NCI-H526 treated with DMSO at 0.1 percent for 48 hours (cell line): ENCODE measurements at regions not wholly inside any gene's neighbourhood (a gene's known extent, or its start where the extent isn't known, plus 50 kb on each side); places are given as distances from the start of the nearest gene placed in this dataset.

Experiments used
- DNase-seq: peaks from one replicate; lab custom pipeline; 2025; lab: John Stamatoyannopoulos, UW

DNA sequence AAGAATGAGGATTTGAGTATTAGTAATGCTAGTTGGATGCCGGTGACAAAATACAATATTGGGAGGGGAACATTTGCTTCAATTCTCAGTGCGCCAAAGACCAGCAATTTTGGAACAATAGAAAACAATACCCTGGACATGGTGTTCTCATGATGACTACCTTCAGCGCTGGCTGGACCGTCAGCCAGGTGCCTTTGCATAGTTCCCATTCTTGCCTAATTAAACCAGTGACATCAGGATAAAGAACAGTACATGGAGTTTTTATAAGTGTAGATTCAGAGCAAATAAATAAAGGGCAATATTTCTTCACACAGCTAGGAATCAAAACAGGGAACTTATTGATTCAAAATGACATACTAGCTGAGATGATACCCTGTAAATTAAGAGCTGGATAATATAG is 404.8 kb upstream of the RORA start:
- no peak for DNase-seq

DNA sequence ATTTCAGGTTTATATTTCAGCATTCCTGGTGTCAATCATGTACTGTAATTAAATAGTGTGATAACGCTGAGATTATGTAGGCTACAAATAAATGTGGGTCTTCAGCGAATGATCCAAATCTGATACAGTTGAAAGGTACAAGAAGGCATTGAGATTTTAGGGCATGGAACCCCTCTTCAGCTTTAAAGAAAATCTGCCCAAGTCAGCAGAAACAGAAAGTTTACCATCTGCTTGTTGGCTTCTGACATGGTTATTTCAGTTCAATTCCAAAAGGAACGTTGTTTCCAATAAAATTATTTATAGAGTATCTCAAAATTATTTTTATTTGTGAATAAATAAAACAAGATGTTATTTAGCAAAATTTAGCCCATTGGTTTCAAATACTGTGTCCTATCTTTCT is 400.2 kb upstream of the RORA start:
- no peak for DNase-seq

DNA sequence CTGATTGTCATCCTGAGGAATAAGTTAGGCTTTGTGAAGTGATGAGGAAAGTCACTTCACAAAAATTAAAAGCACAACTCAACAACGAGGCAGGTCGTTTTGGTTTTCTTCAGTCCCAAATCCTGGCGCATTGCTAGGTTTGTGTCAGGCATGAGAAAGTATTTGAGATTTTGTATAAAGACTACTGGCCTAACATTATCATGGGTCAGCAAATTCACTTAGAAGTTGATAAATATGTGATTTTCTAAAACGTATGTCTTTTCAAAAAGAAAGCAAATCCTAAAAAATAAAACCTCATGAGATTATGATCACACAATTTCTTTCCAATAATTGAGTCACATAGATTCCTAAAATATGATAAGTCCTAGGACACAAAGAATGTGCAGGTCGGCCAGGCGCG is 395.8 kb upstream of the RORA start:
- DNase-seq: no peak

DNA sequence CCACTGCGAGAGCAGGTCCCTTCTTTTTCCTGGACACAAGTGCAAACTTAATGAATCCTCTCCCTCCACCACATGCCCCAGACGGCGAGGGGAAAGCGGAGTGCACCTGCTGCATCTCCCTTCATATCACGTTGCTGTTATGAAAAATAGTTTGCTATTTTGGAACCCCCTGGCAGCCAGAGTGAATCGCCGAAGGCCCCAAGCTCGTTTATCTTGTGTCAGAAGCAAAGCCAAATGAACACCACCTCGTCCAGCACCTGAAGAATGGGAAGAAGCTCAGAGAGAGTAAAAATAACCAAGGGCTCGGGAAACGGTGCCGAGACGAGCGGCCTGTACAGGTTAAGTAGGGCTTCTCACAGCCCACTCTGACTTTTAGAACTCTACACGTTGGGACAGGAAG is 394.6 kb upstream of the RORA start:
- no peak for DNase-seq

DNA sequence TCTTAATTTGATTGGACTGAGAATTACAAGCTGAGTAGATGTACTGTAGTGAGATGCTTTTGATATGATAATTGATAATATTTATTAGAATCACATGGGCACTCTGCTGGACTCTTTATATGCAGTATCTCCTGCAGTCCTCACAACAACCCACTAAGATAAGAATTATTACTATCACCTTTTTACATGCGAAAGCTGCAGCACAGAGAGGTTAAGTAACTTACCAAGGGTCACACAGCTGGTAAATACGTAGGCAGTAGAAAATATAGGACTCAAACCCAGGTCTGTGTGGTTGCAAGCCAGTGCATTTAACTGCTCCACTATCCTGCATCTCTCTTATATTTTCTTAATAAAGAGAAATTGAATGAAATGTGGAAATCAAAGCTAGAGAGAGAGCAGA is 392.8 kb upstream of the RORA start:
- no peak for DNase-seq

DNA sequence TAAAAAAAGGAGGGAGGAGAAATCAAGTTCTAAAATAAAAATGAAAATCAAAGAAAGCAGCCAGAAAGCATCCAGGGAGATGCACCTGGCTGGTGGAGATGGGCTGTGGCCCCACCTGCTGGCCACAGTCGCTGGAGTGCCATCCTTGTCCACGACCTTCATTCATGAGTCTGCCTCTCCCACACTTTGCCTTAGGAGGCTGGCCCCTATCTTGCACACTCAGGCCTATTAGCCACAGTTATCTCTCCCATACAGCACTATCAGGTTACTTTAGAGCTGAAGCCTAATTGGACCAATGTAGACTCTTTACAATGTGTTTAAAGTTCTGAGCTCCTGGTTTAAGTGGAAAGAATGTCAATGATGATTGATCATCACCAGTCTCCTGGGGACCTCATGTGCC is 392.0 kb upstream of the RORA start:
- peak; percentile 43 for DNase-seq

DNA sequence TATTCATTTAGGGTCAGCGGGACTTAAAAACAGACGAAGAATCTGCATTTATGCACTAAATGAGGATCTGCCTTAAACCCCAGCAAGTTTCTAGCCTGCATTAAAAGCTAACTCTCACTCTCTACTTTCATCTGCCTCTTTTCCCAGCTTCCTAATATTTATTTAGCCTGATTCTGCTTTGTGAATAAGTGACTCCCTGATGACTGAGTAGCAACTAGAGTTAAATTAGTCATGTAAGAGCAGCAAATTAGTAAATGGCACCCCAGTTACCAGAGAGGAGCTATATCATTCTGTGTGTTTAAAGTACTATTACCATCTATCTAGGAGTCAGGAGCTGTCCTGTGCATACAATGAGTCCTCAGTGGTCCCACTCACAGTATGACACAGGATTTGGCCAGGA is 391.0 kb upstream of the RORA start:
- no peak for DNase-seq

DNA sequence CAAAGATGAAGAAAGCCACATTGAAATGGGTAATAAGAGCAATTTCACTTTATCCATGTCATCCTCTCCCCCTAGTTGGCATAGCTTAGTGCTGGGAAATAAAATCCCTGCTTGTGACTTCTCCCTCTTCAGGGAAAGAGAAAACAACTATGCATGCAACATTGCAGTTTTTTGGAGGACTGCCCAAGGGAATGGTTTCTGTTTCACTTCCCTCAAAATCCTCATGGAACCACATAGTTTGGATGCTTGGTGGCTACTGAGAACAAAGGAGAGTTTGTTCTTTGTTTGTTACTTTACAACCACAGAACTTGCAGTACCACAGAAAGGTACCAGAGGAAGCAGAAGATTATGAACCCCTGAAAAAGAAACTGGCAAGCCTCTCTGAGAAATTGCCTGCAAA is 384.6 kb upstream of the RORA start:
- DNase-seq: no peak

DNA sequence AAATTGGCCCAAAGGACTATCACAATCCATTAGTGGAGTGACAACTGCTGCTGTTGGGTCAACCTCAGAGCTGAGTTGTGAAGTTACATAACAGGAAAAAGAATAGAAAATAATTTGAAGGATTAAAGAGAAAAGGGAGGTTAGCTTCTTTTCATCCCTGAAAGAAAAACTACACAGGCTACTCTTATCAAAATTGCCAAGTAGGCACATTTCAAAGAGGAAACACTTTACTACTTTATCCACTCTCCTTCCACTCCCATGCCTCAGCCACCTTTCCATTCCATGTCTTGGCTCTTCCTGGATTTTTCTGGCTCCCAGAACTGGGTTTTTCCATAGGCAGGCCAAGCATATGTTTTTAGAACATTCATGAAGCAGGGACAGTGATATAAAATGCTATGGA is 384.0 kb upstream of the RORA start:
- DNase-seq: no peak

DNA sequence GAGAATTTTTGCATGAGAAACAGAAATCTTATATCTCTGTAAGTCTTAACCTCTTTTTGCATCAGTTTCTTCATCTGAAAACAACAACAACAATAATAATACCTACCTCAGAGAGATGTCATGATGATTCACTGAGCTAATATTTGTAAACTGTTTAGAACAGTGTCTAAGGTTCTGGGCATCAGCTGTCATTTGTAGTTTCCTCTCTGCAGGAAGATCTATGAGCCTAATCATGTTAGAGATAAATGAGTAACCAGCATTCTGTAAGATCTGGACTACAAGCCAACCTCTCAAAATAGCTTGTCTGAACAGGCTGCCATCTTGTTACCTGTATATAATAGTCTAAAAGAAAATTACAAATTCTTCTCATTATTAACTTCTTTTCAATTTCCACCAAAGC is 383.0 kb upstream of the RORA start:
- no peak for DNase-seq

DNA sequence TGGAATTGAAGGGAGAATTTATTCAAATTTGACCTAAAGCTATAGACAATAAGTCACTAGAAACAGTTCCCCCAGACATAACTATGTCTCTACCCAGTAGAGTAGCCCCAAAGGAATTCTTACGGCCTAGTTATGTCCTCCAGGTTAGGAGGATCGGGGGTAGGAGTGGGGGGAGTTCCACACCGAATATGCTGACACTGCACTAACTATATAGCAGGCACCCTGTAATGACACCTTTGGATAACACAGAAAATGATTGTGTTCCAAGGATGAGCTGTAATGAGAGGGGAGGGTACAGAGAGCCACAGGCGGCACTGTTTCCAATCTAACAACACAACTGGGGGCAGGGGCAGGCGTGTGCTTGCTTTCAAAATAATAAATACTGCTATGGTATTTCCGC is 376.2 kb upstream of the RORA start:
- no peak for DNase-seq

DNA sequence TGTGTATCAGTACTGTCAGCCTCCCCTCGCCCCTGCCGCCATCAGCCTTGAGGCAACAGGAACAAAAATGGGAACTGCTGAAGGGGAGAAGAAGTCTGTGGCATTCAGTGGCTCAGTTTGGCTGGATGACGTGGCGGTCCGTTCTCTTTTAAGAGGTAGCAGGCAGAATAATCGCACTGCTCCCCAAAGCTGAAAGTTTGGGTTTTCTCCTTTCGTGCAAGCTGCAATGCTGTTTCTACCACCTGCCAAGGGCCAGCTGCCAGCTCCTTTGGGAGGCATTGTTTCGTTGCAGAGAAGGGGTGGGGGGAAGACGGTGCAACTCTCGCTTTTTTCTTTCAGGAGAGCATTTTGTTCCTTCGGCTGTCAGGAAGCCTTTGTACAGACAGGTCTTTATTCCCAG is 369.6 kb upstream of the RORA start:
- DNase-seq: no peak

DNA sequence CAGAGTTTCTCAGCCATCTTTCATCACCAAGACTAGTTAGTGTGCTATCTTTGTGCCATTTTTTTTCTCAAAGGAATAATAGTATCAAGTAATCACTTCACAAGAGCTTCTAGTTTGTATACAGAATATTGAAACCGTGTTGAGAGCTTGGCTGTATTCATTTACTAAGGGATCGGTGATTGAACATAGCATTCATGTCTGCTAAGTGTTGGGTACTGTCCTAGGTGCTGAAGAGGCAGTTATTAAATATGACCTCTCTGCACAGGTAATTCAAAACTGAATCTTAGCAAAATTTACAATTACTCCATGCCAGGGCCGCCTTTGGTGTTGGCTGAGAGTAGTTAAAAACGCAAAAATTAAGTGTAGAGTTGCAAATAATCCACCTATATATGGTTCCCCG is 355.3 kb upstream of the RORA start:
- DNase-seq: no peak

DNA sequence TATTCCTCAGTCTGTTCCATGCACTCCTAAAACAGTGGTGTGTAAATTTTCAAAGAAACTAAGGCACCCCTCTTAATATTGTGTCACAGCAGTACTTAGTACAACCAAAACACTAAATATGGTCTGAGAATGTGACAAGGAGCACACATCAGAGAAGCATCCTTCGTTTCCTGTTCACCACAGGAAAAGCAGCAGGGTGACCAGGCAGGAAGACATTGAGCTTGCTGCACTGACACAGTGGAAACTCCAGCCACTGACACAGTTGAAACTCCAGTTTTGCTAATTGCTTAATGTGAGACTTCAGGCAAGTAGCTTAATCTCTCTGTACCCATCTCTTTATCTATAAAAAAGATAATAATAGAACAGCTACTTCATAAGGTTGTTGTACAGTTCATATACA is 353.0 kb upstream of the RORA start:
- no peak for DNase-seq

DNA sequence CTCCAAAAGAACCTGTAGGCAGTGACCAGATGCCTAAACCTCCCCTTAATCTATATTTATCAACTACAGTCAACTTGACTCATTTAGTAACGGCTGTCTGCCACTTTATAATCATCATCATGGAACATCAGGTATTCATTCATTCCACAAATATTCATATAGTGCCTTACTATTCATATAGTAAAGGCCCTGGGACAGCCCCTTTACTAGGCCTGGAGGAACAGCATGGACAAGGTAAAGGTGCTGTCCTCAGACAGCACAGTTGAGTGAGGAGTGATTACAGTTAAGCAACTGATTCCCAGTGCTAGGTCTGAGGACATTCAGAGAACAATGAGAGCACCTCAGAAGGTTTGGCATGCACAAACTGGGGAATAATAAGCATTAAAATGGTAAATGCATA is 346.5 kb upstream of the RORA start:
- DNase-seq: no peak

DNA sequence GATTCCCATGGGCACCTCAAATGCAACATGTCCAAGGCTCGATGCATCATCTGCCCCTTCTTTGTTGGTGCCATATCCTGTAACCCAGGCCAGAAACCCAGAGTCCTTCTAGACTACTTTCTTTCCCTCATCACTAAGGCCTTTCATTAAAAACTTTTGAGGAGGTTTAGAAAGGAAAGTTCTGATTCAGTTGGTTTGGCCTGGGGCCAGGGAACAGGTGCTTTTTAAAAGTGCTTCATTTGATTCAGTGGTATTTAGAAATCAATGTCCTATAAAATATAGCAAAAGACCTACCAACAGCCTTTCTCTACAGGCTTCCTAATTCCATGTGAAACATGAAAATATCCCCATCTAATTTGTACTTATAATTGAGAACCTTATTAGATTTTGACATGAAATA is 341.9 kb upstream of the RORA start:
- no peak for DNase-seq

DNA sequence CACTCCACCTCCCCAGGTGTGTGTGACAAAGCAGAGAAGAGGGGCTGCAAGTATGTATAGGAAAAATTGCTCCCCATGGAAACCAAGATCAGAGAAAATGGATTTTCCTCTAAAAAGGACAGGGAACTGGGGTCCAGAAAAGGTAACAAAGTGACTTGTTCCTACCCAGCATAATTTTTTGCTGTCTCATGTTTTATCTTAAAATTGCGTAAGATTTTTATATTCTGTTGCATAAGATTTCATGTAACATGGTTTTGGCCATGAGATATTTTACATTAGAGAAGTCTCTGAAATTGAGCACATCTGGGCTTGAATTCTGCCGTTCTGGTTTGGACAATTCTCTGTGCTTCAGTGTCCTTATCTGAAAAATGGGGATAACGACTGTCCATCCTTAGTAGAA is 335.7 kb upstream of the RORA start:
- no peak for DNase-seq

DNA sequence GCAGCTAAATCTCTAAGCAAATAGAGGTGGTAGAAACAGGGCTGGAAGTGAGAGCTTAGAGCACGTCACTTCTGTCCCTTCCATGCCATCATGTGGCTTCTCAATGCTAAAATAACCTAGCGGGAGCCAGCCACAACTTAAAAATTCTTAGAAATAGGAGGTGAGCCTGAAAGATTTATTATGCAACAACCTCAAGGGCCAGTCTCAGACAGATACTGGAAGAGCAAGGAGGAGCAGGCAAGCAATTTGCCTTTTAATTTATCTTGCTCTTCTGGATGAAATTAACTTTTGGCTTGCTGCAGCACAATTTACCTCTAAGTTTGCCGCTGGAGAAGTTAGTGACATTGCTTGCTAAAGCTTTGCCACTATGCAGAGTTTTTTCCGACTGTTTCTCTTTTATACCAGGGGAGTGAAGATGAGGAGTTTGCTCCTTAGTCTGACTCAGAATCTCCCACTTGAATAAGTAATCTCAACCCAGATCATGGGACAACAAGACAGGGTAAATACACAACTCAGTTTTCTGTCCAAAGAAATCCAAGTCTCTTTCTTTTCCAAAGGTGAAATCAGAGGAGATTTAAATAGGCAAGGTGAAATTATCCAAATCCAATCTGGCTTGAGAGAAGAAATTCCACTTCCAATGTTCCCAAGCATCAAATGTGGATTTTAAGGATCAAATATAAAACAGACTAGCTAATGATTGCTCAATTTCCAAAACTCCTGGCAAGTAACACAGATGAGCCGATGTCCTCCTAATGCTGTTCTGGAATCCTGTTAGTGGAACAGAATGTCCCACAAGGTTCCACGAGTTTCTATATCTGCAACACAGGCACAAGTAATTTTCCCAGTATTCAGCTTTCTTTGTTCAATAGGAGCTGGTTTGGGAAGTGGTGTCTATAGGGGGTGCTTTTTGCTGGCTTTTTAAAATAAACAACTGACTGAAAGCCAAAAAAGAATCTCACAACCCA is 329.4 kb upstream of the RORA start:
- DNase-seq: no peak

DNA sequence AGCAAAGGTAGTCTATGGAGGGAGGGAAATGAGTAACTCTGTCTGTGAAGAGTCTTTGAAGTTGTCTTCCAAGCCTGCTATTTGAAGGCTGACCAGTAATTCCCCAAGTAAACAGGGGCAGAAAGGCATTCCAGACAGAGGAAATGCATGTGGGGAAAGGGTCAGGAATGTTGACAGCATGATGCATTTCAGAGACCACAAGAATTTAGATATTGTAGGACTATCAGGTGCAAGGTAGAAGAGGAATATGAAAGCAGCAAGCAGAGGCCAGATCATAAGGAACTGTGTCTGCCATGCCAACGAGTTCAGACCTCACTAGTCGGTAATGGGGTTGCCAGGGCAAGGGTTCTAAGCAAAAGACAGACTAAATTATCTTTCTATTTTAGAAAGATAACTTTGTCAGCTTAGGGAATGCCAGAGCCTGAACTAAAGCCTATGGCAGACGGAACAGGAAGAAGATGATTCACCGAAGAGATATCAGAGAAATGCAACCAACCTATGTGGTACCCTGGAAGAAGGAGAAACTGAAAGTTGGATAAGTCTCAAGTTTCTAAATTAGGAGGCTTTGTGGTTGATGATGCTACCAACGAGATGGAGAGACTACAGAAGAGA is 327.0 kb upstream of the RORA start:
- DNase-seq: no peak

DNA sequence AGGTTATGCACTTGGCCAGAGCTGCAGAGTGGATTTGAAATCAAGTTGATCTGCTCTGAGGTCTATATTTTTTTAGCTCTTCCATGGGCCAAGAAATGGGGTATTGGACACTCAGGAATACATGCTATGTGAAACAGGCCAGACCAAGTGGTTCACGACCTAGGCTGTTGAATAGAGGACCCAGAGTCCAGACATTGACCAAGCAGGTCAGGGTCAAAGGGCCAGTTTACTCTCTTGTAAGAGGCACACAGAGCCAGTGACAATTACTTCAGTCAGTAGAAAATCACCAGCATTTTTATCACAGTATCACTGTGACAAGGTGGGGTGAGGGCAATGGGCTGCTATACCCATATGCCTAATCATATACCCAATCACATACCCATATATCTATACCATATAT is 320.6 kb upstream of the RORA start:
- DNase-seq: no peak

DNA sequence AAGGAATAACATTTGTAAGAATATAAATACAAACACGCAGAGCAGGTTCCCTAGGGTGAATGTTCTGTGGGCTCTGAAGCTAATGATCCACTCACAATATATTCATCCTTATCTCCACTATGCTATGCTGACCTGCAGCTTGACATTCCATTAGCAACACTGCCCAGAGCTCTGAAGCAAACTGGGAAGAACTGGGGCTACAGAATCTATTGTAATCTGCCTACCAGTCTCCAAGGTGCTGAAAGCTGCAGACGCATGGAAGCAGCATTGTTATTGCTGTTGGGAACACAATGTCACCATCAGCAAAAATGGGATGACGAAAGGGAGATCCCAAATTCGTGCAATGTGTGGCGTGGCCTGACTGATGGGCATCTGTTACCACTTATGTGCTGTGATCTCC is 316.7 kb upstream of the RORA start:
- DNase-seq: no peak

DNA sequence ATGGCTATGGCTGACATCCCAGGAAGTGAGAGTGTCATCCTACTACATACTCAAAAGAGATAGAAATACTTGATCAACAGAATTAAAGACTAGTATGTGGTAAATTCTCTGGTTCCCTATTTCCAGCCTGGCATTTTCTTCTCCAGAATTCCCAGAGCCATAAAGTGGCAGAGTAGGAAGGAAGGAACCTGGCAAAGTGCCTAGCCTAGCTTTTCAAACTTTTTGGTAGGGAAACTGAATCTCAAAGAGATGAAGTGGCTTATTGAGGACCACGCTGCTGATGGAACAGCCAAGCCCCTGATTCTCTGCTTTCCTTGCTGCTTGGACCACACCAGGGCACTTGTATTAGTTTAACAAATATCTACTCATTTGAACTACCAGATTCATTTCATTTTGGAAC is 312.4 kb upstream of the RORA start:
- no peak for DNase-seq

DNA sequence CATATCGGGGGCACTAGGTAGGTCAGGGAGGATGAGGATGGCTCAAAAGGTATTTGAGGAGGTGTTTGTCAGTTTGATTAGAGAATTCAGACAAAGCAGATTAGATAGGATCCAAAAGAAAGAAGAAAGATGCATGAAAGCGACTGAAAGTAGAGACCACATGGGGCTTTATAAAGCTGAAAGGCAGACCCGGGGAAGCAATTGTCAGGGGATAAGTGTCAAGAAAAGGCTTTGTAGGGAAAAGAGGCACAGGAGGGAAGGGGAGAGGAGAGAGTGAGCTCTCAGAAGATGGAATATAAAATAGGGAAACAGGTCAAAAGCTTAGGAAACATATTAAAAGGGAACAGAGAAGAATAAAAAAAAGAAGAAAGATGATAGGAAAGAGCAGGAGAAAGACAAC is 308.2 kb upstream of the RORA start:
- no peak for DNase-seq

DNA sequence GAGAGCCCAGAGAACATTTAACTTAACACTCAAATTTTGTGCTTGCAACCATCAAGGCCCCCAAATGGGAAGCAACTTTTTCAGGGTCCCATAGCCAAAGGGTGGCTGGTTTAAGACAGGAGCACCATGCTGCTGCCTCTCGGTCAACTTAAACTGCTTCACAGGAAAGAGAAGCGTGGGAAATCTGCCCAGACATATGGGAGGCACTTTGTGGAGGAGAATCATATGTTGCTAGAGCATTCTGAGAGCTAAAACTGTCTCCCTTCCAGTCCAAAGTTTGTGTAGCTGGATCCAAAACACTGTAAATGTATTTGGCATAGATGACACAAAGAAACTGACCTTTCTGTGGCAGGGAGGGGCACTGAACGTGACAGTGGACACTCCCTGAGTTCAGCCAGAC is 305.9 kb upstream of the RORA start:
- DNase-seq: no peak
